ENCODE measurements at regions not wholly inside any gene's neighbourhood (a gene's known extent, or its start where the extent isn't known, plus 50 kb on each side); places are given as distances from the start of the nearest gene placed in this dataset.
"Not testable (repeated sequence)": the region's sequence is repeated elsewhere in the genome, so short reads cannot be mapped to it uniquely, and the experiment has no call there.

DNA sequence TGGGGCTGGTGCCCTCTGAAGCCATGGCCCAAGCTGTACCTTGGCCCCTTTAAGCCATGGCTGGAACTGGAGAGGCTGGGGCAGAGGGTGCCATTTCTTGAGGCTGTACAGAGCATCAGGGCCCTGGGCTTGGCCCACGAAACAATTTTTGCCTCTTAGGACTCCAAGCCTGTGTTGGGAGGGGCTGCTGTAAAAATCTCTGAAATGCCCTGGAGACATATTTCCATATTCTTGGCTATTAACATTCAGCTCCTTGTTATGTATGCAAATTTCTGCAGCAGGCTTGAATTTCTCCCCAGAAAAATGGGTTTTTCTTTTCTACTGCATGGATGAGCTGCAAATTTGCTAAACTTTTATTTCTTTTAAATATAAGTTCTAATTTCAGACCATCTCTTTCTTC, 834.0 kb downstream of the DSC3 start:
- no peak overlapping the region for H3K4me3 Mint-ChIP-seq
- H3K27me3 Mint-ChIP-seq (ENCODE audit: low read depth), result no peaks in the 10 kb centered on the region
- H3K27ac Mint-ChIP-seq, result no peak overlapping the region
- intact Hi-C loops (cut with micrococcal nuclease), result no loop called here
- peaks cover 6% of the 10 kb centered on the region for H3K9me3 Mint-ChIP-seq
- H3K4me1 Mint-ChIP-seq (ENCODE audit: low read depth), result no peaks in the 10 kb centered on the region
- CTCF ChIA-PET, result no interaction called here
- no peak for DNase-seq
- H3K36me3 Mint-ChIP-seq (ENCODE audit: low read depth), result no peaks in the 10 kb centered on the region

- CTCF ChIA-PET, result no interaction called here
- H3K36me3 Mint-ChIP-seq (ENCODE audit: low read depth), result no peaks in the 10 kb centered on the region
- intact Hi-C loops (cut with micrococcal nuclease), result no loop called here
- no peak overlapping the region for H3K4me3 Mint-ChIP-seq
- H3K27me3 Mint-ChIP-seq (ENCODE audit: low read depth), result no peaks in the 10 kb centered on the region
- H3K9me3 Mint-ChIP-seq, result peaks cover 15% of the 10 kb centered on the region
- H3K27ac Mint-ChIP-seq, result no peak overlapping the region
- no peaks in the 10 kb centered on the region for H3K4me1 Mint-ChIP-seq (ENCODE audit: low read depth)
- DNase-seq, result no peak
Measured at GRCh38 chr18:30192216-30192615, 850.3 kb downstream of the DSC3 start.

- no peak for DNase-seq
- Mint-ChIP-seq H3K36me3 (ENCODE audit: low read depth) (no peaks in the 10 kb centered on the region), H3K9me3 (peaks cover 11% of the 10 kb centered on the region), H3K4me1 (ENCODE audit: low read depth) (no peaks in the 10 kb centered on the region), H3K27ac (no peak overlapping the region), H3K4me3 (no peak overlapping the region), H3K27me3 (ENCODE audit: low read depth) (no peaks in the 10 kb centered on the region)
- CTCF ChIA-PET, result no interaction called here
- intact Hi-C loops (cut with micrococcal nuclease), result no loop called here
Measured at GRCh38 chr18:30186245-30186644, 856.3 kb downstream of the DSC3 start.

GRCh38 chr18:30177056-30177455, 865.5 kb downstream of the DSC3 start:
- DNase-seq, result no peak
- Mint-ChIP-seq H3K27ac (no peak overlapping the region), H3K9me3 (peaks cover 9% of the 10 kb centered on the region), H3K4me1 (ENCODE audit: low read depth) (no peaks in the 10 kb centered on the region), H3K4me3 (no peak overlapping the region), H3K36me3 (ENCODE audit: low read depth) (peaks cover 1% of the 10 kb centered on the region), H3K27me3 (ENCODE audit: low read depth) (no peaks in the 10 kb centered on the region)
- intact Hi-C loops (cut with micrococcal nuclease), result no loop called here
- CTCF ChIA-PET, result no interaction called here

GRCh38 chr18:30175621-30176225, 866.8 kb downstream of the DSC3 start:
- H3K4me1 Mint-ChIP-seq (ENCODE audit: low read depth), result no peaks in the 10 kb centered on the region
- DNase-seq, result no peak
- peaks cover 1% of the 10 kb centered on the region for H3K36me3 Mint-ChIP-seq (ENCODE audit: low read depth)
- peaks cover 9% of the 10 kb centered on the region for H3K9me3 Mint-ChIP-seq
- no peak overlapping the region for H3K4me3 Mint-ChIP-seq
- CTCF ChIA-PET, result no interaction called here
- no peaks in the 10 kb centered on the region for H3K27me3 Mint-ChIP-seq (ENCODE audit: low read depth)
- intact Hi-C loops (cut with micrococcal nuclease), result no loop called here
- H3K27ac Mint-ChIP-seq, result no peak overlapping the region

DNA sequence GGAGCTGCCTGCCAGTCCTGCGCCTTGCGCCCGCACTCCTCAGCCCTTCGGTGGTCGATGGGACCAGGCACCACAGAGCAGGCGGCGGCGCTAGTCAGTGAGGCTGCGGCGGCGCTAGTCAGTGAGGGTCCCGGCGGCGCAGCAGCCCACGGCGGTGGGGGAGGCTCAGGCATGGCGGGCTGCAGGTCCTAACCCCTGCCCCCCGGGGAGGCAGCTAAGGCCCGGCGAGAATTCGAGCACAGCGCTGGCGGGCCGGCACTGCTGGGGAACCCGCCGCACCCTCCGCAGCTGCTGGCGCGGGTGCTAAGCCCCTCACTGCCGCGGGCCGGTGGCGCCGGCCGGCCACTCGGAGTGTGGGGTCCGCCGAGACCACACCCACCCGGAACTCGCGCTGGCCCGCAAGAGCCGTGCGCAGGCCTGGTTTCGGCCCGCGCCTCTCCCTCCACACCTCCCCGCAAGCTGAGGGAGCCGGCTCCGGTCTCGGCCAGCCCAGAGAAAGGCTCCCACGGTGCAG, 867.4 kb downstream of the DSC3 start:
- Mint-ChIP-seq H3K27ac (no peak overlapping the region), H3K4me1 (ENCODE audit: low read depth) (no peaks in the 10 kb centered on the region), H3K9me3 (peaks cover 9% of the 10 kb centered on the region), H3K4me3 (no peak overlapping the region), H3K27me3 (ENCODE audit: low read depth) (no peaks in the 10 kb centered on the region), H3K36me3 (ENCODE audit: low read depth) (peaks cover 1% of the 10 kb centered on the region)
- intact Hi-C loops (cut with micrococcal nuclease), result no loop called here
- DNase-seq, result no peak
- CTCF ChIA-PET, result interaction anchor here (0.9 kb wide), 1 partner anchor 11 kb away, joined by 4 read pairs; no protein-coding TSS in a partner anchor

DNA sequence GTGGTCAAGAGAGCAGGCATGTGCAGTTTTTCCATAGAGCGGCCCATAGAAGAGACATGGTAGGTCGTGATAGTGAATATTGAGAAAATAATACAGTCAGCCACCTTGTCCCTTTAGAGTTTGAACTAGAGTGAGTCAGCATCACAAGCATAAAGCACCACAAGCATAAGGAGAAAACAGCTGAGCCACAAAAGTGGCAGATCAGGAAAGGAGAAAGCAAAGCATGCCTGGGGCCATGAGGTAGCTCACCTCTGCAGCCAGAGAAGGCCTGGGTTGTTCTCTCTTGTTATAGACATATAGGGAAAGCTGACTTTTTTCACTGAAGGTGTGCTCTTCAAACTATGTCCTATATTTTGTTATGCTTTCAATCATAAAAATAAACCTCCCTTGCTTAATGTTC, 879.0 kb downstream of the DSC3 start:
- Mint-ChIP-seq H3K27ac (no peak overlapping the region), H3K27me3 (ENCODE audit: low read depth) (no peaks in the 10 kb centered on the region), H3K36me3 (ENCODE audit: low read depth) (no peaks in the 10 kb centered on the region), H3K4me3 (no peak overlapping the region), H3K4me1 (ENCODE audit: low read depth) (no peaks in the 10 kb centered on the region), H3K9me3 (peaks cover 6% of the 10 kb centered on the region)
- CTCF ChIA-PET, result interaction anchor here (0.7 kb wide), 1 partner anchor 11 kb away, joined by 4 read pairs; no protein-coding TSS in a partner anchor
- intact Hi-C loops (cut with micrococcal nuclease), result no loop called here
- DNase-seq, result no peak

GRCh38 chr18:30160124-30160523, 882.4 kb downstream of the DSC3 start:
- Mint-ChIP-seq H3K4me1 (ENCODE audit: low read depth) (no peaks in the 10 kb centered on the region), H3K27ac (no peak overlapping the region), H3K4me3 (no peak overlapping the region), H3K9me3 (peaks cover 3% of the 10 kb centered on the region), H3K27me3 (ENCODE audit: low read depth) (no peaks in the 10 kb centered on the region), H3K36me3 (ENCODE audit: low read depth) (no peaks in the 10 kb centered on the region)
- no peak for DNase-seq
- CTCF ChIA-PET, result no interaction called here
- intact Hi-C loops (cut with micrococcal nuclease), result no loop called here

GRCh38 chr18:30150586-30151250, 891.8 kb downstream of the DSC3 start:
- Mint-ChIP-seq H3K27me3 (ENCODE audit: low read depth) (no peaks in the 10 kb centered on the region), H3K9me3 (peaks cover 14% of the 10 kb centered on the region), H3K4me1 (ENCODE audit: low read depth) (no peaks in the 10 kb centered on the region), H3K27ac (no peak overlapping the region), H3K4me3 (no peak overlapping the region), H3K36me3 (ENCODE audit: low read depth) (no peaks in the 10 kb centered on the region)
- DNase-seq, result no peak
- CTCF ChIA-PET, result no interaction called here
- intact Hi-C loops (cut with micrococcal nuclease), result no loop called here

DNA sequence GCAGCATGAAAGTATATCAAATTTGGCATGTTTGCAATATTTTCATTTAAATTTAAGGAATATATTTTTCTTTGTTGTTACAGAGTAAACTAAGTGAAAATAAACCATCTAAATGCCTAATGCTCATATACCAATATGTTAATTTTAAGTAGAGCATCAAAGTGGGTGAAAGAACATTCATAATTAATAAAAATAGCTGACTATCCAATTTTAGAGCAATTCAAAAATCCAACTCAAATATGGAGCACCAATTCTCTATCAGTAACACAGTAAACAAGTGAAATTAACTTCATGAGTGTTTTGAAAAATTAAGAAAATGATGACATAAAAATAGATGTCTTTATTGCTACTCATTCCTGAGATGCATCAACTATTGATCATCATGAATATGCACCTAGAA, 893.0 kb downstream of the DSC3 start:
- Mint-ChIP-seq H3K4me3 (no peak overlapping the region), H3K4me1 (ENCODE audit: low read depth) (no peaks in the 10 kb centered on the region), H3K9me3 (peaks cover 12% of the 10 kb centered on the region), H3K36me3 (ENCODE audit: low read depth) (no peaks in the 10 kb centered on the region), H3K27me3 (ENCODE audit: low read depth) (no peaks in the 10 kb centered on the region), H3K27ac (no peak overlapping the region)
- CTCF ChIA-PET, result interaction anchor here (1.3 kb wide), 1 partner anchor 9 kb away, joined by 3 read pairs; no protein-coding TSS in a partner anchor
- DNase-seq, result no peak
- intact Hi-C loops (cut with micrococcal nuclease), result no loop called here

GRCh38 chr18:30142870-30143269, 899.7 kb downstream of the DSC3 start:
- Mint-ChIP-seq H3K27me3 (ENCODE audit: low read depth) (no peaks in the 10 kb centered on the region), H3K36me3 (ENCODE audit: low read depth) (no peaks in the 10 kb centered on the region), H3K4me3 (no peak overlapping the region), H3K27ac (no peak overlapping the region), H3K9me3 (peaks cover 10% of the 10 kb centered on the region), H3K4me1 (ENCODE audit: low read depth) (no peaks in the 10 kb centered on the region)
- intact Hi-C loops (cut with micrococcal nuclease), result no loop called here
- DNase-seq, result no peak
- CTCF ChIA-PET, result no interaction called here

DNA sequence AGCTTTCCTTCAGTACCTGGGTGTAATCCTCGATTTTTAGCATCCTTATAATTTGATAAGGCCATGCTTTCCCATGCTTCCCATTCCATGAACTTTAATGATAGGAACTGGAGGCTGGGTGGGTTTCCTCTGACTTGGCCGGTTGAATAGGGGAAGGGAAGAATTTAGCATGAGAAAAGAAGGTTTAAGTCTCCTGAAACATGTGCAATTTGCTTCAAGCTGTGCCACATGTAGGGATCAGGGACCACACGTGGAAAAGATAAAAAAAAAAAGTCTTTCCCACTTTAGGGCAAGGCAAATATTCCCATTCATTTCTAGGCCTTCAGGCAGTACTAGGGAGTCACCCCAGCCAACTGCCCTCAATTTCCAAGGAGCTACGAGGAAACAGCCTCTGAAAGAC, 900.3 kb downstream of the DSC3 start:
- DNase-seq, result no peak
- peaks cover 9% of the 10 kb centered on the region for H3K9me3 Mint-ChIP-seq
- H3K36me3 Mint-ChIP-seq (ENCODE audit: low read depth), result no peaks in the 10 kb centered on the region
- H3K27me3 Mint-ChIP-seq (ENCODE audit: low read depth), result no peaks in the 10 kb centered on the region
- CTCF ChIA-PET, result no interaction called here
- no peak overlapping the region for H3K27ac Mint-ChIP-seq
- H3K4me1 Mint-ChIP-seq (ENCODE audit: low read depth), result no peaks in the 10 kb centered on the region
- no peak overlapping the region for H3K4me3 Mint-ChIP-seq
- intact Hi-C loops (cut with micrococcal nuclease), result no loop called here

GRCh38 chr18:30141506-30141905, 901.0 kb downstream of the DSC3 start:
- CTCF ChIA-PET; H3K27me3 Mint-ChIP-seq (ENCODE audit: low read depth); DNase-seq; H3K4me1 Mint-ChIP-seq (ENCODE audit: low read depth); H3K27ac Mint-ChIP-seq; H3K4me3 Mint-ChIP-seq; H3K36me3 Mint-ChIP-seq (ENCODE audit: low read depth); intact Hi-C loops (cut with micrococcal nuclease): not testable (repeated sequence)
- peaks cover 11% of the 10 kb centered on the region for H3K9me3 Mint-ChIP-seq

Measured in activated naive CD4-positive, alpha-beta T cell treated with anti-CD3 and anti-CD28 coated beads for 36 hours (primary cell).